Inferior parietal cortex (tissue), 1 donor: ENCODE measurements at regions not wholly inside any gene's neighbourhood (a gene's known extent, or its start where the extent isn't known, plus 50 kb on each side); places are given as distances from the start of the nearest gene placed in this dataset.
"Not testable (repeated sequence)": the region's sequence is repeated elsewhere in the genome, so short reads cannot be mapped to it uniquely, and the experiment has no call there.

ENCODE experiments used
- DNase-seq: peaks from one replicate; pipeline ENCODE4 v3.0.0-alpha.2; 2016; ENCODE audit errors: extremely low spot score

DNA sequence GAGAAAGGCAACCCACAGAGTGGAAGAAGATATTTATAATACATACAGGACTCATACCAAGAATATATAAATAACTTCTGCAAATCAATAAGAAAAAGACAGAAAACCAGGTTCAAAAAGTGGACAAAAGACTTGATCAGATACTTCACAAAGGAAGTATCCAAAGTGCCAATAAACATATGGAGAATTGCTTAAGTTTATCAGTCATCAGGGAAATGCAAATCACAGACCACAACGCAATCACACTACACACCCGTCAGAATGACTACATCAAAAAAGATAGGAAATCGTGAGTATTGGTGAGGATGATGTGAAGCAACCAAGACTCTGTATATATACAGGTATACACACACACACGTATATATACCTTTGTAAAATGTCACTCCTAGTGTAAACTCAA lies 180.6 kb downstream of the FAM43A start:
- no peak for DNase-seq

- no peak for DNase-seq
Measured at GRCh38 chr3:194867270-194867983, 181.7 kb downstream of the FAM43A start.

DNA sequence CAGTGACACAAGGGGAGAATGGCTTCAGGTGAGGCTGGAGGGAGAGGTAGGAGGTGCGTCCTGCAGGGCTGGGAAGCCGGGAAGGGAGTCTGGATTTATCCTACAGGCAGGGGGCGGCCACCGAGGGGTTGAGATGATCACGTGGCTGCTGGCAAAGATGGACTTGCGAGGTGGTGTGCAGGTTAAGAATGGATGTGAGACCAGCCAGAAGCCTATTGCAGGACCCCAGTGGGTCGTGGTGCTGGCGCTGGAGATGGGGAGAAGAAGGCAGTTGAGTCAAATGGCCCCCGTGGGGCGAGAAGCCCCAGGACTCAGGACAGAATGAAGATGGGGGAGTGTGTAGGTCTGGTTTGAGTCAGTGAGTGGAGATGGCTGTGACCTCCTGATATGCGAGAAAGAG lies 183.1 kb downstream of the FAM43A start:
- no peak for DNase-seq

DNA sequence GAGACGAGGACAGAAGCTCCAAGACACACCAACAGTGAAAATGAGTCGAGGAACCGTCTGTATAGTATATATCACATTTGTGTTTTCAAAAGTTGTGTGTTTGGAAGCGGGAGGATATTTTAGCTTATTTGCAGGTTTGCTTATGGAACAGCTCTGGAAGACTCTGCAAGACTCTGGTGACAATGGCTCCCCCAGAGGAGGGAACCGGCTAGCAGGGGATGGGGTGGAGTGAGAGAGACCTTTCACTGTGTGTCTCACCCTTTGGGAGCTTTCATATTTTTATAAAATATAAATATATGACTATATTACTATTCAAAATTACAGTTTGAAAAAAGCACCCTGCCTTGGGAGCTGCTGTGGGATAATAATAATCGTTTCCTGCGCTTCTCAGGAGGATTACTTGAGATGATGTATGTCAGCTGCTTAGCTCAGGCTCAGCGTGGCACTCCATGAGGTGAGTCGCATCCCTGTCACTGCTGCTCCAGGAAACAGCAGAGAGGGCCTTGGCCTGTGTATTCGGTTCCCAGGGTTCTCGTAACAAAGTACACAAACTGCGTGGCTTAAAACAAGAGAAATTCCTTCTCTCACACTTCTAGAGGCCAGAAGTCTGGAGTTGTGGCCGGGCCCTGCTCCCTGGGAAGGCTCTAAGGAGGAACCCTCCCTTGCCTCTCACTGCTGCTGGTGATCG lies 183.9 kb downstream of the FAM43A start:
- DNase-seq, result no peak

- no peak for DNase-seq
Measured at GRCh38 chr3:194870394-194871110, 184.9 kb downstream of the FAM43A start.

DNA sequence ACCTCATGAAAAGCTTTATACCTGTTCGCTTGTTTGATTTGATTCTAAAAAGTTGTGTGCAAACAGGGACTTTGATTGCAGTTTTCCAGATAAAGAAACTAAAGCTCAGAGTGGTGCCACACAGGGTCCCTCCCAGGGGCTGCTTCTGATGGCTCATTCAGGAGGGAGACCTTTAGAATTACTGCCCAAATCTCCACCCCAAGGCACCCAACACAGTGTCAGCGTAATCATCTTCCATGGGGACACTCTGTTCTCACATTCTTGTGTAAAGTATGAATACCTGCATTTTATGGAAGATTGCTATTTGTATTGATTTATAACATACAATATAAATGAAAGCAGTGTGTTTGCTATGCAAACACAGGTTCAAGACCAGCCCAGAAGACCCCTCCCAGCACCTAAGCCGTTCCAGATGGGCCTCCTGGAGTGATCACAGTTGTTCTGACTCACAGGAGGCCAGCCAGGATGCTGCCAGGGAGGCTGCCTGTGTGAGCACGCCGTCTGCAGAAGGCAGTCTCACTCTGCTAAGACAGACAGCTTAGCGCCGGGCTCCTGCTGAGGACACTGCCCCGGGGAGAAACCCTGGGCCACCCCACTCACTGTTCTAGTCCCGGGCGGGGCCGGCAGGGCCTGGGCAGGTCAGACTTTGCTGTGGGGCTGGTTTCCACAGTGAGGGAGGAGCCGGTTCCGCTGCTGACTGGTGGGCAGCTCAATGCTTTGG lies 185.6 kb downstream of the FAM43A start:
- no peak for DNase-seq

DNA sequence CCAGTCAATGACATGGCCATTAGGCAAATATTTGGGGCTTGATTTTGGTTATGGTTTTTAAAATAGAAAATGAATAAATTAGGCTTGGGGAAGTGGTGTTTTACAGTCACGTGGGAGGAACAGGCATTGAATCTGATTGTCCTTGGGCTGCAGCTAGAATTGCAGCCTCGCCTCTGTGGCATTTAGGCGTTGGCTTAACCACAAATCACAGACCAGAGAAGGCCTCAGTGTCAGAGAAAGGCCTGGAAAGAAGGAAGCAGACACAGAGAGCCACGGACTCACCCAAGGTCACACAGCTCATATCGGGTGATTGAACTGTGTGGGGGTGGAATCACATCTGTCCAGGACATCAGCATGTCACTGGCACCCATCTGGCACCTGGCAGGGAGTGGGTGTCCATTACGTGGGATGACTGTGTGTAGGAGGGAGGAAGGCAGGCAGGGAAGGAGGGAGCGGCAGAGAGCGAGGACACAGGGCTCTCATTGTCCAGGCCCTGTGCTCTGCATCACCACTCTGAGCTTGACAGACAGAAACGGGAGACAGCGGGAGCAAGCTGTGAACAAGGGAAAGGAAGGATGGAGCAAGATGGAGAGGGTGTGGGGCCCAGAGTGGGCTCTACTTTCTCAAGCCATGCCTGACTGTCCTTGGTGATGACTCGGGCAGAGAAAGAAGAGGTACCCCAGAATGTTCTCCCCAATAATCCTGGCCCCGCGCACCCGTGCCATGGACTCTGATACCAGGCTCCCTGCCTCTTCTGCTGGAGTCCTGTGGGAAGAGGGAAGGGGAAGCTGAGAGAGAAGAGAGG lies 186.4 kb downstream of the FAM43A start:
- DNase-seq, result no peak

GRCh38 chr3:194872669-194872977 lies 186.9 kb downstream of the FAM43A start:
- no peak for DNase-seq

DNA sequence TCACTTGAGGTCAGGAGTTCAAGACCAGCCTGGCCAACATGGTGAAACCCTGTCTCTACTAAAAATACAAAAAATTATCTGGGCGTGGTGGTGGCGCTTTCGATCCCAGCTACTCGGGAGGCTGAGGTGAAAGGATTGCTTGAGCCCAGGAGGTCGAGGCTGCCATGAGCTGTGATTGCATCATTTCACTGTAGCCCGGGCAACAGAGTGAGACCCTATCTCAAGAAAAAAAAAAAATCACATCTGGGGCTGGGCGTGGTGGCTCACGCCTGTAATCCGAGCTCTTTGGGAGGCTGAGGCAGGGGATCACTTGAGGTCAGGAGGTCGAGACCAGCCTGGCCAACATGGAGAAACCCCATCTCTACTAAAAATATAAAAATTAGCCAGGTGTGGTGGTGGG lies 187.8 kb downstream of the FAM43A start:
- DNase-seq, result not testable (repeated sequence)

DNA sequence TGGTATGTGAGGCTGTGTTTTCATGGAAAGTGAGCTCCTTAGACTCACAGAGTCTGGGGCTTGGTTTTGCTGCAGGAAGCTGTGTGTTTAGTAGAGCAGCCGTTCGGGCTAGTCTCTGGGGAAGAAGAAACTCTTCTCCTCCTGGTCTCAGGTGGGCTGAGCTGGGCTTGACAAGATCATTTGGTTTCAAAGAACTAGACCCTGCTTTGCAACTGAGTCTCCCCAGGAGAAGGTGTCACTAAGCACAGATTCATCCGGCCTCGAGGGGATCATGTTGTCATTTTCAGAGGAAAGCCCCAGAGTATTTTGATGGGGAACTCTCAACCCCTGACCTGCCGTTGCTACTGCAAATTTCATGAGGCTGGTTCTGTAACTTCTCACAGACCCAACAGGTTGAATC lies 188.5 kb downstream of the FAM43A start:
- no peak for DNase-seq

GRCh38 chr3:194874783-194875182 lies 189.1 kb downstream of the FAM43A start:
- no peak for DNase-seq

GRCh38 chr3:194875581-194876402 lies 190.1 kb downstream of the FAM43A start:
- no peak for DNase-seq

- DNase-seq, result no peak
Measured at GRCh38 chr3:194876403-194877095, 190.9 kb downstream of the FAM43A start.

DNA sequence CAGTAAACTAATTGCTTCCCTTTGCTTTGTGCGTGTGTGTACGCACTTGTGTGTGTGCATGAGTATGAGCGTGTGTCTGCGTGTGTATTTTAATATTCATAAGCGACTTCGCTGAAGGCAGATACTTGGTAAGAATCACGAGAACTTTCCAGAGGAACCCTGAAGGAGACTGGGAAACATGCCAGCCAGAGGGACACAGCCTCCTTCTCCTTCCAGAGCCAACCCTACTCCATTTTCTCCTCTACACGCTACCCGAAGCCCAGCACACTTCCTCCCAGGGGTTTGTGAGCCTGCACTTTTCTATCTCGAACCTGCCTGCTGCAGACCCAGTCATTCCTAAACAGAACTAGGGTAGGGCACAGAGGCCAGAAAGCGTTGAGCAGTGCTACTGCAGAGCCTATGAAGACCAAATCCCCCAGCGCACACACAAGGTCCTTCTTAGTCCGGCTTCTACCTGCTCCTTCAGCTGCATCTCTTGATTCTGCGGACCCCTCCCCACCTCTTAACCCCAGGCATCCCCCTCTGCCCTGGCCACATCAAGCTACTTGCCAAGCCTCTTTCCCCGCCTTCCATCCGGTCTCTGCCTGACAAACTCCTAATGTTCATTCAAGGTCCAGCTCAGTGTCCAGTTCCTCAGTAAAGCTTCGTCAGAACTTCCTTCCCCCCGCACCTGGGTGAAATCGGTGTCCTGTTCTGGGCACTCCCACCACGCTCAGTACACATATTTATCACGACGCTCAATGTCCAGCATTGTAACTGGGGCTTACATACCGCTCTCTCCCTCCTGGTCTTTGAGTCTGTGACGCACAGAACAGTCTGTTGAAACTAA lies 191.8 kb downstream of the FAM43A start:
- DNase-seq, result no peak

- DNase-seq, result no peak
Measured at GRCh38 chr3:194879126-194879877, 193.6 kb downstream of the FAM43A start.

DNA sequence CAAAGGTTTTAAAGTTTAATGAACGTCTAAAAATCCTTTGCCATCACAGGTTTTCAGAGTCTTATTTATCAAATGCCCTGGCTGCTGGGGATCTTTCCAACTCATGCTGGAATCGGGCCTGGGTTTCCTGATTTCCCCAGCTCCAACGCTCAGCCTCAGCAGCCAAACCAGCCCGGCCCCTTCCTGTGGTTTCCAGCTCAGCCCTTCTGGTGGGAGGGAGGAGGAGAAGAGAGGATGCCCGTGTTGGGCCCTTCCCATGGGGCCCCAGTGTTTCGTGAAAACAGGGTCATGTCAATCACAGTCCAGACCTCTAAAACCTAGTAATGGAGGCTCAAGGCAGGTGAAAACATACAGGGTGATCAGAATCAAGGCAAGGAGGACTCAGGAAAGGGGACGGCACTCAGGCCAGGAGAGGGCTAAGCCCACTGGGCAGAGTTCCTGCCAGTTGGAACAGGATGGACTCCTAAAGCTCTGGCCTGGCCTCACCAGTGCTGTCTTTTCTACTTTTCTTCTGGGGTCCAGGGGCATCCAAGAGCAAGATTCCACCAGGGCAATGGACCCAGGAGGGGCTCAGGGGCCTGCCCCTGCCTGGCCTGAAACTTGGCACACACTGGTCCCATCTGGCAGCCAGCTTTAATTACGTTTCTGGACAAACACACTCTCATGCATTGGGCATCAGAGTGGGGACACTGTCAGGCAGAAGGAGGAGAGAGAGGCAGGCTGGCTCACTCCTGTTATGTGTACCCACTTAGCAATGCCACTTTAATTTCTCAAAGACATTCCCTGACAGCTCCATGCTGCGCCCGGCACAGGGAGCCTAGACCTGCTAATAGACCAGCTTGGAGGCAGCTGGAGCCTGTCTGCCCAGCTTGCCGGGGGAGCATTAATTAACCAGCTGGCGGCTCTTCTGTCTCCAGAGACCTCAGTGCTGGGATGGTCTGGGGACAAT lies 194.6 kb downstream of the FAM43A start:
- no peak for DNase-seq
